Lung microvascular endothelial cell (primary cell): ENCODE measurements at regions not wholly inside any gene's neighbourhood (a gene's known extent, or its start where the extent isn't known, plus 50 kb on each side); places are given as distances from the start of the nearest gene placed in this dataset.
"Not testable (repeated sequence)": the region's sequence is repeated elsewhere in the genome, so short reads cannot be mapped to it uniquely, and the experiment has no call there.

Experiments
- DNase-seq, 2 donors: peaks; one replicate each; pipeline versions ENCODE4 v3.0.0 to v3.0.0-alpha.2; 2010; ENCODE audit warnings: low read depth in 2 of 2

- no peak for DNase-seq
Measured at GRCh38 chr2:82165377-82165776, 1860.8 kb upstream of the LRRTM1 start.

- DNase-seq: no peak
Measured at GRCh38 chr2:82158150-82158549, 1853.6 kb upstream of the LRRTM1 start.

DNA sequence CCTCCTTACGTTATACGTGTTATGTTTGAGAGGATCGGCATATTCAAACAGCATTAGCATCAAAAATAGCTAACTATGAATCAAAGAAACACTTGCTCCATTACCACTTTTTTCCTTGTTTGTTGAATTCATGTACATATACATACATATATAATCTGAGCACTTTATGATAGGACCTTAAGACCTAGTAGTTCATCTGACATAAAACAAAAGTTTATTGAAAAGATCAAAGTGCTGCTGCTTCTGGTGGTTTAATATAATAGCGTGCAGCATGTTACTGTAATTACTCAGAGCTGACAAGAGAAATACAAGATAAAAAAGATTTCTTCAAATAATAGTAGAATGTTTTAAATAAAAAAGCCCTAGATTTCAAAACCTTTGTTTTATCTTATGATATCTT, 1850.9 kb upstream of the LRRTM1 start:
- DNase-seq: no peak

- no peak for DNase-seq
Measured at GRCh38 chr2:82143343-82143742, 1838.8 kb upstream of the LRRTM1 start.

GRCh38 chr2:82139979-82140611, 1835.5 kb upstream of the LRRTM1 start:
- no peak for DNase-seq

DNA sequence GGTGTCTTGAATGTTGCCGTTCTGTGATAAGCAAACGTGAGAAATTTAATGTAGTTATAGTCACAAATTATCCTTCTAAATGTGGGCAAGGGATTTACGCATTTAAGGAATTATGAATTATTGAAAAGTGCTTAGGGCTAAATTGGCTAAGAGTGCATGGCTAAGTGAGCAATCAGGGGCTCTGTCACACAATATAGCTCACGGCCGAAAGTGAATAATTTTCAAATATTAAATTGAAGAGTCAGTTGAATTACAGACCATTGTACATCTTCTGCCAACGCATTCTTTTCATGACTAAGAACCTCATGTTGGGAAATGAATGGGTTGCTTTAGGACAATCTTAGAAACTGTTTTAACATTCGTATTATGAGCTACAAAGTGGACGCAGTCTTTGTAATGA, 1832.9 kb upstream of the LRRTM1 start:
- DNase-seq: no peak

DNA sequence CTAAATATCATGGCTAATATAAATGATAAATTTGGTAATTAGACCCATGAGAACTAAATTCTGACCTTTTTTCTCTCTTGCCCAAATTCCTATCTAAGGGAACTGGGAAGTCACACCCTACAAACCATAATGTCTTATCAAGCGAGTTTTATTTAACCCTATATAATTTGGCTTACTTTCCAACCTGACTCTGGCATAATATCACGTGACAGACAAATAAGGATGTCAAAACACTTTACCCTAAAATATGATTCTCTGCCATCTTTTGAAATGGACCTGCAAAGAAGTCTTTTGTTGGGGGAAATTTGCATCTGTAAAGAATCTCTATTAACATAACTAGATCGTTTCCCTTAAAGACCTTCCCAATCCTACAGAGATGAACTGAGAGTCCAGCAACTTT, 1823.5 kb upstream of the LRRTM1 start:
- DNase-seq: no peak

GRCh38 chr2:82124629-82125028, 1820.1 kb upstream of the LRRTM1 start:
- no peak for DNase-seq

GRCh38 chr2:82120654-82121053, 1816.1 kb upstream of the LRRTM1 start:
- no peak for DNase-seq

GRCh38 chr2:82120115-82120514, 1815.6 kb upstream of the LRRTM1 start:
- no peak for DNase-seq

- DNase-seq: no peak
Measured at GRCh38 chr2:82109418-82109817, 1804.9 kb upstream of the LRRTM1 start.

DNA sequence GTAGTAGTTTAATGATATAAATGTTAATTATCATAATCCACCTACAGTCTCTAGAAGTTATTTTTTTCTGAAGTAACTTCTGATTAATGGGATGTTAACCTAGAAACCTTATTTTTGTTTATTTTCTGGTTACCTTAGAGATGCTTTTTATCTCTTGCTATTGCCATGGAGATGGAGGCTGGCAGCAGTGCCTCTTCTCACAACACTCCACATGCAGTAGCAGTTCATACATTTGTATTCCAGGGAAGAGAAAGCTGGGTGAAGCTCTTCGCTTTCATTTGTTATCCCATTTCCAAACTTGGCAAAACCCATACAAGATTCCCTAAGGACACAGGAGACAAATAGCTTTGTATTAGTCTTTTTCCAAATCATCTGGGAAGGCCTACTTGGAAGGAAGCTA, 1794.1 kb upstream of the LRRTM1 start:
- no peak for DNase-seq

- DNase-seq: no peak
Measured at GRCh38 chr2:82089518-82089917, 1785.0 kb upstream of the LRRTM1 start.

DNA sequence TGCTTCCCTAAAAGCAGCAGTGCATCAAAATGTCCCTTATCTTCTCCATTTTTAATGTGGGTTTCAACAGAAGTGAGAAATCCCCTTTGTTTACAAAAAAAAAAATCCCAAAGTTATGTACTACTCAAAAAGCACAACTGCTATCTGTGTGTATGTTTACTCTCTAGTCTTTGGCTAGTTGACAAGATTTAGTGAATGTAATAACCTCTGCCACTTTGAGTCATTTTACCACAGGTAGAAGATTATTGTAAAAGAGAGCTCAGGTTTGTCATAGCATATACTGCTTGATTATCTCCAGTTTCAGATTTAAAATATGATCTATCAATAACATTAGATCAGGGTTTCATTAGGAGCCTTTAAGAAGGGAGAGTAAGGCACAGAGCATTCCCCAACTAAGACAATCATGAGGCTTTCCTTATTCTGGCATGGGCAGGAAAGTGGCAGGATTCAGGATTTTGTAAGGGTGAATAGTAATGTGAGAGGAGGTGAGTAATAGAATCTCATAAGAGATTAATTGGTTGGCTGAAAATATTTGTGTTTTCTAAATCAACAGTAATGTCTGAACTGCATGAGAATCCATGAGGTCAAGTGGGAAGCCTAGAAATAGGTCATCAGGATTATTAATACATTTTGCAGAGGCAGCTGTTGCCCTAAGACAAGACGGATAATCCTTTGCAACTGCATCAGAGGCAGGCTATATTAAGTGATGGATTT, 1780.3 kb upstream of the LRRTM1 start:
- no peak for DNase-seq

DNA sequence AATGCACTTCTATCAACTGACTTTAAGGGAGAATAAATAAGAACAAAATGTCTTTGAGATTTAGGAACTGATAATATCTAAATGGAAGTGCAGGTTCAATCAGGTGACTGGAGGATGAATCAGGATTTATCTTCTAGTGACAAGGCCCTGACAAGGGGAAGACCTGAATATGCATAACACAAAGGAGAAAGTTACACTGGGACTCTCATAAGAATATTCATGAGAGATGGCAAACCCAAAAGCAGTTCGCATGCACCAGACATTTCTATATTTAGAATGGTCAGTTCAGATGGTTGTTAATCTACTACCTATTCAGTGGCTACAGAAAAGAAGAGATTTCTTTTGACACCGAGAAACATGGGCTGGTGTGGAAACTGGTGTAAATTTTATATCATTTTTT, 1771.3 kb upstream of the LRRTM1 start:
- DNase-seq: no peak

DNA sequence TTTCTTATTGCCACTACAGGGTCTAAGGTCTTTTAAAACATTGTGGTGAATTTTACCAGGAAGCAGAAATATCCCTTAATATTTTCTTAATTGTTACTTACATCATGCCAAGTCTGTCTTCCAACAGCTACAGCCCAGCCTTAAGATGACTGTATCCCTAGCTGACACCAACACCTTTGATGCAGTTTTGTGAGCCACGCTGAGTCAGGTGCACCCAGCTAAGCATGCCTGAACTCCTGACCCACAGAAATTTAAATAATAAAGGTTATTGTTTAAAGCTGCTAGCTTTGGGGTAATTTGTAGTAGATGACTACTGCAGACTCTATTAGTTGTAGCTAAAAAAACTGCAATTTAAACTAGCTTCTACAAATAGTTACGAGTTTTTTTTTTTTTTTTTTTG, 1757.9 kb upstream of the LRRTM1 start:
- DNase-seq: no peak

GRCh38 chr2:82055846-82056245, 1751.3 kb upstream of the LRRTM1 start:
- no peak for DNase-seq

DNA sequence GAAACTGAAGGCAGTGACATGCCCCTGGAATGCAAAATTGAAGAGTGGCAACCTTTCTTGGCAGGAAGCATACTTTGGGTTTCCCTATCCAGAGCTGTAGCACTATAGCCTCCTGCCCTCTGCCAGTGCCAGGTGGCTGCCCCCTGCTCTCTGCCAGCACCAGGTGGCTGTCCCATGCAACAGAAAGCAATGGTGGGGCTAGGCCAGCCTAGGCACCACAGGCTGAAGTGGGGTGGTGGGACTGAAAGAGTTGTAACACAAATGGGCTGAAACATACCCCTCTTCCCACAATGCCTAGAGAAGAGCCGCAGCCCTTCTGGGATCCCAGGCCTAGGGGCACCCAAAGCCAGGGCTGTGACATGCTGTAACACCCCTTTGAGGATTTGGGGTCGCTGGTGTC, 1739.3 kb upstream of the LRRTM1 start:
- no peak for DNase-seq

DNA sequence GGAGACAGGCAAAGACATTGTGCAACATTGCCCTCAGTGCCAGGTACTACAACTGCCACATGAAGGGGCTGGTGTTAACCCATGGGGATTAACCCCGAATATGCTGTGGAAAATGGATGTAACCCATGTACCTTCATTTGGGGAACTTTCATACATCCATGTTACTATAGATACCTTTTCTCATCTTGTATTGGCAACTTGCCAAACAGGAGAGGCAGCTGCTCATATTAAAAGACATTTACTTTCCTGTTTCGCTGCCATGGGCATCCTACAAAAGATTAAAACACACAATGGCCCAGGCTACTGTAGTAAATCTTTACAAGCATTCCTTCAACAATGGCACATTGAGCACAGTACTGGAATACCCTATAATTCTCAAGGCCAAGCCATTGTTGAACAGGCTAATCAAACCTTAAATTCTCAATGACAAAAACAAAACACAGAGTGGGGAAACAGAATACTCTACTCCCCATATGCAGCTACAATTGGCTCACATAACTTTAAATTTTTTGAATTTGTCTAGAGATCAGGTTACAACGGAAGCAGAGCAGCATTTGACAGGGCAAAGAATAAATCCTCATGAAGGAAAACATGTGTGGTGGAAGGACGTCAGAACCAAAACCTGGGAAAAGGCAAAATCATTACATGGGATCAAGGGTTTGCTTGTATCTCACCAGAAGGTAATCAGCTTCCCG, 1723.5 kb upstream of the LRRTM1 start:
- no peak for DNase-seq

- no peak for DNase-seq
Measured at GRCh38 chr2:82023710-82024109, 1719.2 kb upstream of the LRRTM1 start.

DNA sequence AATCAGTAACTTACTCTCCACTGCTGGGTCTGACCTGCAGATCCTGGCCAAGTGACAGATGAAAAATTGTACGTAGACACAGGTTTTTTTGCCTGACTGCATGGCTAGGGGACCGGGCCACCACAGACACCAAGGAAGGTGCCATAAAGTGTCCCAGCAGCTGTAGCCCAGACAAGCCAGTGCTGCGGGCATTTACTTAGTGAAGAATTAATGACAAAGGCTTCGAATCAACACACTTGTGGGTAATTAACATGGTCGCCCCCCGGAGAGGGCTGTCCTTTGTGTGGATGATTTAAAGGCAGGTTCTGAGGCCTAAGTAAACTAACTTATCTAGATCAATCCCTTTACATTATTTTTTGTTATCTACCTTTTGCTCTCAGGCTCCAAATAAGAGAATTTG, 1709.1 kb upstream of the LRRTM1 start:
- no peak for DNase-seq

GRCh38 chr2:82007071-82007664, 1702.6 kb upstream of the LRRTM1 start:
- no peak for DNase-seq

DNA sequence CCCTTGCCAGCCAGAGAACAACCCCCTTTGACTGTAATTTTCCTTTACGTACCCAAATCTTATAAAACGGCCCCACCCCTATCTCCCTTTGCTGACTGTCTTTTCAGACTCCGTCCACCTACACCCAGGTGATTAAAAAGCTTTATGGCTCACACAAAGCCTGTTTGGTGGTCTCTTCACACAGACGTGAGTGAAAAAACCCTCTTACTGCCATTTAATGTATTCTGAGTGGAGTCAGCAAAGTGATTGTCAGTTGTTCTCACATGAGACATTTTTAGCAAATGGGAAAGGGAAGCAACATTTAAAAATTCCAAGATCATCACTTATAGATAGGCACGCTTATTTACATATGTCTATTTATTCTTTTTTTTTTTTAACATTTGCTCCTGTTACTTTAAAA, 1701.3 kb upstream of the LRRTM1 start:
- DNase-seq: not testable (repeated sequence)
